Stimulated activated naive B cell treated with anti-CD40 and anti-IgM and Interleukin-4, amounts not matched to agents 10 μg/mL and 1 μg/mL and 100 μg/mL, for 72 hours (primary cell): ENCODE measurements at regions not wholly inside any gene's neighbourhood (a gene's known extent, or its start where the extent isn't known, plus 50 kb on each side); places are given as distances from the start of the nearest gene placed in this dataset.

Source experiments
- ATAC-seq, 2 donors: fragments of 150-1000 bp; cut with Tn5 transposase; replicated peaks; 2 replicates each; pipeline ENCODE4 v1.10.0; 2021; ENCODE audit warnings: moderate library complexity in 1 of 2
- DNase-seq: peaks from one replicate; pipeline ENCODE4 v3.0.0; 2021
- H3K27ac Mint-ChIP-seq: one replicate; pipeline ENCODE4 v1.8.0; 2022; ENCODE audit warnings: mild to moderate bottlenecking, mixed read lengths
- H3K27me3 Mint-ChIP-seq, 2 donors: one replicate each; pipeline ENCODE4 v1.8.0; 2022; ENCODE audit warnings: mixed read lengths in 2 of 2
- H3K36me3 Mint-ChIP-seq, 2 donors: one replicate each; pipeline ENCODE4 v1.8.0; 2022; ENCODE audit warnings: mixed read lengths in 2 of 2, mild to moderate bottlenecking in 1 of 2
- H3K4me1 Mint-ChIP-seq, 2 donors: one replicate each; pipeline ENCODE4 v1.8.0; 2022; ENCODE audit warnings: mixed read lengths in 2 of 2, mild to moderate bottlenecking in 1 of 2
- H3K4me3 Mint-ChIP-seq, 2 donors: one replicate each; pipeline ENCODE4 v1.8.0; 2022; ENCODE audit warnings: mild to moderate bottlenecking in 2 of 2, mixed read lengths in 2 of 2, moderate library complexity in 1 of 2
- H3K9me3 Mint-ChIP-seq, 2 donors: one replicate each; pipeline ENCODE4 v1.8.0; 2022; ENCODE audit warnings: mixed read lengths in 2 of 2, mild to moderate bottlenecking in 1 of 2

GRCh38 chr5:127227881-127228280, 62.7 kb upstream of the MEGF10 start:
- Mint-ChIP-seq H3K9me3 (no peaks in the 10 kb centered on the region), H3K36me3 (peaks cover 3 to 7% of the 10 kb centered on the region in 2 donors), H3K27ac (no peak overlapping the region), H3K4me1 (peaks cover 14 to 24% of the 10 kb centered on the region in 2 donors), H3K4me3 (no peak overlapping the region), H3K27me3 (no peaks in the 10 kb centered on the region)
- ATAC-seq (no peak), DNase-seq (no peak)

- ATAC-seq (peak in 1 of 2 donors; percentile 15), DNase-seq (no peak)
- H3K4me3 Mint-ChIP-seq: peak overlapping the region; percentile 85 to 87
- H3K36me3 Mint-ChIP-seq: peaks cover 3 to 7% of the 10 kb centered on the region in 2 donors
- H3K27me3 Mint-ChIP-seq: no peaks in the 10 kb centered on the region
- no peaks in the 10 kb centered on the region for H3K9me3 Mint-ChIP-seq
- peaks cover 6 to 17% of the 10 kb centered on the region in 2 donors for H3K4me1 Mint-ChIP-seq
- H3K27ac Mint-ChIP-seq: peak overlapping the region; percentile 48
Observed at GRCh38 chr5:127228540-127229184, 61.9 kb upstream of the MEGF10 start.

GRCh38 chr5:127229185-127229889, 61.3 kb upstream of the MEGF10 start:
- Mint-ChIP-seq H3K36me3 (peaks cover 3 to 7% of the 10 kb centered on the region in 2 donors), H3K9me3 (no peaks in the 10 kb centered on the region), H3K4me1 (peaks cover 5 to 17% of the 10 kb centered on the region in 2 donors), H3K4me3 (peak overlapping the region; percentile 85 to 87), H3K27ac (peak overlapping the region; percentile 90), H3K27me3 (no peaks in the 10 kb centered on the region)
- peak; percentile 49 for DNase-seq
- ATAC-seq: peak; percentile 88

- DNase-seq (no peak), ATAC-seq (no peak)
- Mint-ChIP-seq H3K36me3 (peaks cover 3 to 13% of the 10 kb centered on the region in 2 donors), H3K4me1 (peaks cover 3 to 17% of the 10 kb centered on the region in 2 donors), H3K4me3 (no peak overlapping the region), H3K27me3 (no peaks in the 10 kb centered on the region), H3K27ac (no peak overlapping the region), H3K9me3 (no peaks in the 10 kb centered on the region)
Observed at GRCh38 chr5:127231118-127231517, 59.5 kb upstream of the MEGF10 start.

- no peak overlapping the region for H3K4me3 Mint-ChIP-seq
- no peaks in the 10 kb centered on the region for H3K27me3 Mint-ChIP-seq
- no peaks in the 10 kb centered on the region for H3K9me3 Mint-ChIP-seq
- peaks cover 3 to 16% of the 10 kb centered on the region in 2 donors for H3K4me1 Mint-ChIP-seq
- H3K36me3 Mint-ChIP-seq: peaks cover 7 to 19% of the 10 kb centered on the region in 2 donors
- ATAC-seq (no peak), DNase-seq (no peak)
- no peak overlapping the region for H3K27ac Mint-ChIP-seq
Observed at GRCh38 chr5:127233590-127233989, 57.0 kb upstream of the MEGF10 start.

- Mint-ChIP-seq H3K36me3 (peaks cover 10 to 22% of the 10 kb centered on the region in 2 donors), H3K9me3 (no peaks in the 10 kb centered on the region), H3K4me3 (no peak overlapping the region), H3K4me1 (peaks cover 2 to 4% of the 10 kb centered on the region in 2 donors), H3K27ac (no peak overlapping the region), H3K27me3 (no peaks in the 10 kb centered on the region)
- no peak for DNase-seq
- no peak for ATAC-seq
Observed at GRCh38 chr5:127235136-127235535, 55.5 kb upstream of the MEGF10 start.

- peaks cover 10 to 22% of the 10 kb centered on the region in 2 donors for H3K36me3 Mint-ChIP-seq
- no peaks in the 10 kb centered on the region for H3K9me3 Mint-ChIP-seq
- no peak for ATAC-seq
- no peaks in the 10 kb centered on the region for H3K4me1 Mint-ChIP-seq
- no peak overlapping the region for H3K27ac Mint-ChIP-seq
- peaks cover 2% of the 10 kb centered on the region in 2 donors for H3K27me3 Mint-ChIP-seq
- H3K4me3 Mint-ChIP-seq: no peak overlapping the region
- no peak for DNase-seq
Observed at GRCh38 chr5:127236254-127236653, 54.3 kb upstream of the MEGF10 start.
